Activated naive CD4-positive, alpha-beta T cell treated with anti-CD3 and anti-CD28 coated beads, Interleukin-2, amount 10 ng/mL, durations not matched to agents 7 days and 5 days (primary cell): ENCODE measurements at regions not wholly inside any gene's neighbourhood (a gene's known extent, or its start where the extent isn't known, plus 50 kb on each side); places are given as distances from the start of the nearest gene placed in this dataset.
A peak's percentile ranks its signal among the peaks of the same experiment; 100 is the strongest.

ENCODE experiments used
- CTCF ChIA-PET: fragments of 350-600 bp; sonication (Branson Sonifier 250); formaldehyde crosslinking; loops from one replicate; lab custom pipeline; 2021; ENCODE audit warnings: antibody characterized with exemption; lab: Charles Lee
- DNase-seq: peaks from one replicate; pipeline ENCODE4 v3.0.0-alpha.2; 2020
- H3K27ac Mint-ChIP-seq: one replicate; pipeline ENCODE4 v1.8.0; 2021; ENCODE audit warnings: mild to moderate bottlenecking, moderate library complexity, mixed read lengths
- H3K27me3 Mint-ChIP-seq: one replicate; pipeline ENCODE4 v1.8.0; 2021; ENCODE audit warnings: mild to moderate bottlenecking, mixed read lengths
- H3K36me3 Mint-ChIP-seq: one replicate; pipeline ENCODE4 v1.8.0; 2021; ENCODE audit warnings: mixed read lengths
- H3K4me1 Mint-ChIP-seq: one replicate; pipeline ENCODE4 v1.8.0; 2021; ENCODE audit warnings: mixed read lengths
- H3K4me3 Mint-ChIP-seq: one replicate; pipeline ENCODE4 v1.8.0; 2021; ENCODE audit warnings: mild to moderate bottlenecking, moderate library complexity, mixed read lengths
- H3K9me3 Mint-ChIP-seq: one replicate; pipeline ENCODE4 v1.8.0; 2021; ENCODE audit warnings: mixed read lengths

DNA sequence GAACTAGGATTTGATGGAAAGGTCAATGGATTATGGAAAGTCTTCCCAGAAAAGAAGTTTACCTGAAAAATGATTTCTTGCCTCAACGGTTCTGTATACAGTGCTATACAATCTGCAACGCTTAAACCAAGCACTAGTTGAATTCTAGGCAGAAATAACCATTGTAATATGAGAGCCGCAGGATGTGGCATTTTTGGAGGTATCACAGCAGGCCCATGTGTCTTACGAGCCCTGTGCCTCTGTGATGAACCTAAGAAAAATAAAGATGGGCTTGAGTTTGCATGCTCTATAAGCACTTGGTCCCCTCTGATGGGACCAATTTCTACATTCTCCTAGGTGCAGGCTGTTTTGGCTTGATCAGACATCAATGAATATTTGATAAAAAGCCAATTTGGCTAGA, 78.7 kb upstream of the RFC3 start:
- H3K27ac Mint-ChIP-seq = no peak overlapping the region
- no peak for DNase-seq
- peaks cover 4% of the 10 kb centered on the region for H3K27me3 Mint-ChIP-seq
- CTCF ChIA-PET = no interaction called here
- H3K4me1 Mint-ChIP-seq = peaks cover 12% of the 10 kb centered on the region
- no peak overlapping the region for H3K4me3 Mint-ChIP-seq
- H3K36me3 Mint-ChIP-seq = no peaks in the 10 kb centered on the region
- peaks cover 2% of the 10 kb centered on the region for H3K9me3 Mint-ChIP-seq

DNA sequence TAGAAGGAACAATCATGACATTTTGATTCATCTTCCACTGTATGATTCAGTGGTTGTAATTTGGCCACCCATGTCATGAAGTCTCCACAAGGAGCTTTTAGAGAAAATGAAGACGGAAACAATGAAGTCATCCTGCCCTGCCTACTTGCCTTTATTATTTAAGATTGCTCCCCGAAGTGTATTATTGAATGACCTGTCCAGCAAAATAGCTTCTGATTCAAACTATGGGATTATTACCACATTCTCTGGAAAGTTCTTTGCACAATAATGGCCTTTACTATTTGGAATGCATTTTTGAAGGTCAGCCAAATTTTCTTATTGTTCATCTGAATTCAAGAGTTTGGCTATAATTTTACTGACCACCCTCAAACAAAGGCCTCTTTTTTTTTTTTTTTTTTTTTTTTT, 77.8 kb upstream of the RFC3 start:
- H3K27ac Mint-ChIP-seq = no peak overlapping the region
- H3K9me3 Mint-ChIP-seq = peaks cover 2% of the 10 kb centered on the region
- CTCF ChIA-PET = no interaction called here
- no peak for DNase-seq
- no peak overlapping the region for H3K4me3 Mint-ChIP-seq
- no peaks in the 10 kb centered on the region for H3K36me3 Mint-ChIP-seq
- peaks cover 17% of the 10 kb centered on the region for H3K4me1 Mint-ChIP-seq
- peaks cover 4% of the 10 kb centered on the region for H3K27me3 Mint-ChIP-seq

DNA sequence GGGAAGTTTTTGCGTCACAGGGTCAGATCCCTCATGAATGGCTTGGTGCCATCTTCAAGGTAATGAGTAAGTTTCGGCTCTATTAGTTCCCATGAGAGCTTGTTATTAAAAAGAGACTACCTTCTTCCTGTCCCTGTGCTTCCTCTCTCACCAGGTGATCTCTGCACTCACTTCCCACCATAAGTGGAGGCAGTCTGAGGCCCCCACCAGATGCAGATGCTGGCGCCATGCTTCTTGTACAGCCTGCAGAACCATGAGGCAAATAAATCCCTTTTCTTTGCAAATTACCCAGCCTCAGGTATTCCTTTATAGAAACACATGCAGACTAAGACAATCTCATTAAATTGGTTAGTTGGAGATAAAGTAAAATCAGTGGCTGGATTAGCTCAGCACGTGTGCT, 75.6 kb upstream of the RFC3 start:
- Mint-ChIP-seq H3K27ac (no peak overlapping the region), H3K36me3 (no peaks in the 10 kb centered on the region), H3K4me1 (peaks cover 17% of the 10 kb centered on the region), H3K9me3 (no peaks in the 10 kb centered on the region), H3K4me3 (no peak overlapping the region), H3K27me3 (peaks cover 4% of the 10 kb centered on the region)
- DNase-seq = no peak
- CTCF ChIA-PET = no interaction called here

DNA sequence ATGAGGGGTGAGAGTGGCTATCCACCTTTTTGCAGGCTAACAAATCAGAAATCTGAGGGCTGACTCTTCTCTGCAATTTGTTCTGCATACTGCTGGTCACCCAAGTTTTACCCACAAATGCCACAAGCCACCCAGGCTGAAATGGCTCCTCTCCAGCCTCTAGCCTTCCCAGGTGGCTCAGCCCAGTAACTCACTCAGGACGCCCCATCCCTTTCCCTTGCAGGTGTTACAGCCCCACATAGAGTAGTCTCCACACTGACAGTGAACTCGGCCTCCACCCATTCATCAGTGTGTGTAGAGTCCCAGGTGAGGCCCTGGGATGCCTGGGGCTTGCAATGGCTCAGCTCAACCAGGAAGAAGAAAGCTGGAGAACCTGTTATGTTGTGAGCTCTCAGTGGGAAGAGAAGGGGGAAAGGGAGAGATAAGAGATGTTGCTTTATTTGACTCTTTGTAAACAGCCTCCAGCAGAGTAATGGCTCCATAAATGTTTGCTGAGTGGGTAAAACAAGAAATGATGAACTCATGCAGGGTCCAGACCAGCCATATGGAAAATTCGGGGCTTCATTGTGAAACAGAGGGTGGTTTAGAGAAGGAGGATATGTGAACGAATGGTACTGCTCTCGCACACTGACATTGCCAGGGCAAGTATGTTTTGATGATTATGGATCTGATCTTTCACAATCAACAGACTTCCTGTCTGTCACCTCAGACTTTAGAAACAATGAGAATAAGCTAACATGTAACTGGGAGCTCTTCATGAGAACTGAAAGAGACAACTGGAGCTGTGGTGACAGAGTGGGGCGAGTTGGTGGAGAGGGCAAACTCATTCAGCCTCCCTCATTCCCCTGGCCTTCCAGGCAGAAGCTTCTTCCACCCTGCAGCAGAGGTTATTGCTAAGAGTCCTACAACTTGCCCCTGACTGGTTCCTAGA, 74.2 kb upstream of the RFC3 start:
- H3K4me1 Mint-ChIP-seq = peaks cover 17% of the 10 kb centered on the region
- H3K27ac Mint-ChIP-seq = peak overlapping the region; percentile 78
- H3K36me3 Mint-ChIP-seq = no peaks in the 10 kb centered on the region
- CTCF ChIA-PET = interaction anchor here (1.5 kb wide), 1 partner anchor 19 kb away, joined by 5 read pairs; no protein-coding TSS in a partner anchor
- no peaks in the 10 kb centered on the region for H3K27me3 Mint-ChIP-seq
- H3K9me3 Mint-ChIP-seq = no peaks in the 10 kb centered on the region
- H3K4me3 Mint-ChIP-seq = peak overlapping the region; percentile 24
- no peak for DNase-seq

DNA sequence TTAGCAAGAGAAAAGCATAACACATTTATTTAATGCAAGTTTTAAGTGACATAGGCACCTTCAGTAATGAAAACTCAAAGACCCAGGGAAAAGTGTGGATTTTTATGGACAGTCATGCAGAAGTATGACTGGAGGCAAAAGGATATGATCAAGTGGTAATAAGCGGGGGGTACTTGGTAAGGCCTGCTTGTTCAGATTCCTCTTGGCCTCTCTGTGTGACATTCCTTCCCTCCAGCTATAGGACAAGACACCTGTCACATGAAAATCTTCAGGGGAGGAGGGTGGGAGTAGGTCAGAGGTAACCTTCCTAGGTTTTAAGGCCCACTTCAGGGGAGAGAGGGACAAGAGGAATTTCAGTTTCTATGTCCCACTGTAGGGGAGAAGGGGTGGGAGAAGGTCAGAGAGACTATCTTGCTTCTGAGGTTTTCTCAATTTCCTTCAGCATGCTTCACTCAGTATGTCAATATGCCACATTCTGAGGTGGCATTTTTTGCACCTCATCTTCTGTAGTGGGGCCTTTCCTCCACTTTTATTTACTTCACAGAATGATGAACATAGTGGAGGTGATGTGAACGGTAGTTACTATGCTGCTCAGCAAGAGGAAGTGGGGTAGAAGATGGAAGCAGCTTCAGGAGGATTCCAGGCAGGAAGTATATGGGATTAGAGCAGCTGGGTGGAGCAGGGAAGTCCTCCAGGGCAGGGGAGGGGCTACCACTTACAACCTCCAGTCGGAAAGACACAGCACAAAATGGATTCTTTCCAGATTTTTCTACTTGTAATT, 73.2 kb upstream of the RFC3 start:
- no peak for DNase-seq
- Mint-ChIP-seq H3K27me3 (no peaks in the 10 kb centered on the region), H3K36me3 (no peaks in the 10 kb centered on the region), H3K4me3 (no peak overlapping the region), H3K27ac (no peak overlapping the region), H3K9me3 (no peaks in the 10 kb centered on the region), H3K4me1 (peaks cover 17% of the 10 kb centered on the region)
- CTCF ChIA-PET = interaction anchor here (1.5 kb wide), 1 partner anchor 20 kb away, joined by 5 read pairs; no protein-coding TSS in a partner anchor

DNA sequence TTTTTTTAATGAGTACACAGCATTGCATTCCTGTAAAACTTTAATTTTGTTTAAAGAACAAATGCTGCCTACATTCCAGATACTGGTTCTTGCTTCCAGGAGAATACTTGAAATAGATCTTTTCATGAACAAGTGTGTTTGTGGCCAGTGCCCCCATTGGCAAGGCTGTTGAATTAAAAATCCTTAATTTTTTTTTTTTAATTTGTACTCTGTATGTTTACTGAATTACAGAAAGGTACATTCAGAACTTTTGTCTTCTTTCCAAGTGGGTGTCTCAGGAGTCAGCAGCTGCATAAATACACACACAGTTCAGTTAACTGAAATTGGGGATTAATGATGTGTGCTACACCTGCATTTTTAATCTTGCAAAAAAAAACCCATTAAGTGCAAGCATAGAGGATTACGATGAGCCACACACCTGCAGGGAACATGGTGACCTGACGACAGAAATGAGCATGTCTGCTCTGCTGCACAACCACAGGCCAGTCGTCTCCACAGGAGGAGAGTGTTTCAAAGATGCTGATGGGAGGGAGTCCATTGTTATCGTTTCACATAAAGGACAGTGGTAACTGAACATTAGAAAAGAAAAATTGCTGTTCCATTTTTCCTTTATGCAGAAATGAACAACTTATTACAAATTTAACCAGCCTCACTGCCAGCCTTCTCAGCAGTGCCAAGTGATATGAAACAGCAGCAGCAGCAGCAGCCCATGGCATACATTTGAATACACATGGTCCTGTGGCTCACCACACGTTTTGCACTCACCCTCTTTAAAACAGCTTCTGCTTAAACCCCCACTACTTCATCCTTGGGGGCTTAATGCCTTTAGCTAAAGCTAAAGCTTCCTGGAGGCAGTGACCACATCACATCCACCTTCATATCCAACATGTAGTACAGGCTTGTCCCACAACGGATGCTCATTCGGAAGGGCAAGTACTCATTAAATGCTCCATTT, 72.3 kb upstream of the RFC3 start:
- no peaks in the 10 kb centered on the region for H3K36me3 Mint-ChIP-seq
- no peaks in the 10 kb centered on the region for H3K9me3 Mint-ChIP-seq
- H3K27ac Mint-ChIP-seq = no peak overlapping the region

DNA sequence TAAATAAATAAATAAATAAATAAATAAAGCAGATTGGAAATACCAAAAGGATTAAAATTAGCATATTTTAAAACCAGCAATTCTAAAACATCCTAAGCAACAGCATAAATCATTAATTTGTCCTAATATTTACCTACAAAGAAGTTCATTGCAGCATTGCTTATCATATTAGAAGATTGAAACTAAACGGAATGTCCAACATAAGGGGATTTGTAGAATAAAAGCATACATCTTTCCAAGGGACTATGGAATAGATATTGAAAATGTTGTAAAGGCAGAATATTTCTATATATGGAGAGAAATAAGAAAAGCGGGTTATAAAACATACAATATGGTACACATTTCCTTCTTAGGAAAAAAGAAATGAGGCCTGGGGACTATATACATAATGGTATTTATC, 71.1 kb upstream of the RFC3 start:
- CTCF ChIA-PET = no interaction called here
- Mint-ChIP-seq H3K4me3 (no peak overlapping the region), H3K27ac (no peak overlapping the region), H3K36me3 (no peaks in the 10 kb centered on the region), H3K27me3 (no peaks in the 10 kb centered on the region), H3K9me3 (no peaks in the 10 kb centered on the region), H3K4me1 (peaks cover 17% of the 10 kb centered on the region)
- DNase-seq = no peak

More for the DNA sequence above, 72.3 kb upstream of the RFC3 start:
- CTCF ChIA-PET = no interaction called here
- Mint-ChIP-seq H3K27me3 (no peaks in the 10 kb centered on the region), H3K4me1 (peaks cover 17% of the 10 kb centered on the region), H3K4me3 (no peak overlapping the region)
- DNase-seq = no peak

DNA sequence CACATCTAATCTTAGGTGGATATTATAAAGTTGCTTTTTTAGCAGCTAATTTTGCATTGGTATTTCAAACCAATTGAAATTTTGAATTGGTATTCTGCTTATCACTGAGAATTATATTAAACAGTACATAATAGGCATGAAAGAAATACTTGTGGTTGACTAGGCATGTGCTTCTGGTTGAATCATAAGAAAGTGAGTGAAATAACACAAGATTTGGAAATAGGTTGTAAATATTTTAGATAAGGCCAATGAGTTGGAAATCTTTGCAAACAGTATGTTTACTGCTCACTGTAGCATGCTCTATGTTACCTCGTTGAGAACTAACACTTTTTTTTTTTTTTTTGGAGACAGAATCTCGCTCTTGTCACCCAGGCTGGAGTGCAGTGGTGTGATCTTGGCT, 66.8 kb upstream of the RFC3 start:
- Mint-ChIP-seq H3K4me1 (no peaks in the 10 kb centered on the region), H3K27ac (no peak overlapping the region), H3K36me3 (no peaks in the 10 kb centered on the region), H3K4me3 (no peak overlapping the region), H3K27me3 (no peaks in the 10 kb centered on the region), H3K9me3 (no peaks in the 10 kb centered on the region)
- DNase-seq = no peak
- CTCF ChIA-PET = interaction anchor here (0.5 kb wide), 1 partner anchor 1110 kb away, joined by 3 read pairs; no protein-coding TSS in a partner anchor

DNA sequence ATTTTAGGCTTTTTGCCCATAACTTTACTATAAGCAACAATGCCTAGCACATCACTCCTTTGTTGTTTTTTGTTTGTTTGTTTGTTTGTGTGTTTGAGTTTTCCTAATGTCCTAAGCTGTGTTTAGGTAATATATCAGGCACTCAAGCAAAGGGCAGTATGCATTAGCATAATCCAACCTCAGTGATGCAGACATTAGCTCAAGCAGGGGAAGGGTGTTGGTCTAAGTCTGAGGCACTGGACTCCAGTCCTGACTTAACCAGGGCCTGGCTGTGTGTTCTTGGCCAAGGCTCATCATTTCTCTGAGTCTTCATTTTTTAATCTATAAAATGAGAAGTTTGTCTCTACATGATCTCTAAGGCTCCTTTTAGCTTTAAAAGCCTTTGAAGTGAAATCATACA, 65.9 kb upstream of the RFC3 start:
- Mint-ChIP-seq H3K9me3 (no peaks in the 10 kb centered on the region), H3K4me1 (no peaks in the 10 kb centered on the region), H3K27me3 (no peaks in the 10 kb centered on the region), H3K4me3 (no peak overlapping the region), H3K27ac (no peak overlapping the region), H3K36me3 (no peaks in the 10 kb centered on the region)
- CTCF ChIA-PET = no interaction called here
- DNase-seq = no peak

DNA sequence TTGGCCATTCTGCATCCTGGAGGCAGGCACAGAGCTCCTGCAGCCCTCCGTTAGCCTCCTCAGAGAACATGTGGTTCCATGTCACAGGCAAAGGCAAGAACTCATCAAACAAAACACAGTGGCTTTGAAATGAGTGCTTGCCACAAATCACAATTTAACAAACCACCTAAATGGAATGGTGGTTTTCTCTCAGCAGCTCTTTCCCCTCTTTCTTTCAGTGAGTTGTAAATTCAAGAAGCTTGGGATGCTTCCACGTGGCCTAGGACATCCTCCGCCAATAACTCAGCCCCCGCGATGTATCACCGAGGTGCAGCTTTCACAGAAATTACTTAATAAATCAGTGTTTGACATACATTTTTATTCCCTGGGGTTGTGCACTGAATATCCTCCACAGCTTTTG, 65.4 kb upstream of the RFC3 start:
- H3K4me1 Mint-ChIP-seq = no peaks in the 10 kb centered on the region
- no peak overlapping the region for H3K4me3 Mint-ChIP-seq
- no peaks in the 10 kb centered on the region for H3K27me3 Mint-ChIP-seq
- H3K9me3 Mint-ChIP-seq = no peaks in the 10 kb centered on the region
- CTCF ChIA-PET = no interaction called here
- H3K27ac Mint-ChIP-seq = no peak overlapping the region
- no peak for DNase-seq
- H3K36me3 Mint-ChIP-seq = no peaks in the 10 kb centered on the region

DNA sequence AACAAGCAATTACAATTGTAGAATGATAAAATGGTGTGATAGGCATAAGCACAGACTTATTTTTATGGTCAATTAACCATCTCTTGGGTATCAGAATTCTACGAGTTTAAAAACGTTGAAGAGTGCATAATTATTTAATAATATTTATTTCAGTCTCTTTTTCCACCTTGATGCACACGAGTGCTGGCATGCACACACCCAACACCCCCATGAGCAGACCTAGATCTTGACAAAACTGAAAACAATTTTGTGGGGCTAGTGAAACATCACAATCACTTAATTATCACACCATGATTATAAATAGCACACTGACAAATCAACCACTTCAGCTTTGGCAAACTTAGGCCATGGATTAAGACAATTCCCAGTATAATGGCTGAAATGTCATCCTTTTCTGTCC, 61.0 kb upstream of the RFC3 start:
- CTCF ChIA-PET = no interaction called here
- DNase-seq = no peak
- Mint-ChIP-seq H3K27ac (no peak overlapping the region), H3K4me1 (no peaks in the 10 kb centered on the region), H3K4me3 (no peak overlapping the region), H3K9me3 (no peaks in the 10 kb centered on the region), H3K27me3 (no peaks in the 10 kb centered on the region), H3K36me3 (no peaks in the 10 kb centered on the region)

DNA sequence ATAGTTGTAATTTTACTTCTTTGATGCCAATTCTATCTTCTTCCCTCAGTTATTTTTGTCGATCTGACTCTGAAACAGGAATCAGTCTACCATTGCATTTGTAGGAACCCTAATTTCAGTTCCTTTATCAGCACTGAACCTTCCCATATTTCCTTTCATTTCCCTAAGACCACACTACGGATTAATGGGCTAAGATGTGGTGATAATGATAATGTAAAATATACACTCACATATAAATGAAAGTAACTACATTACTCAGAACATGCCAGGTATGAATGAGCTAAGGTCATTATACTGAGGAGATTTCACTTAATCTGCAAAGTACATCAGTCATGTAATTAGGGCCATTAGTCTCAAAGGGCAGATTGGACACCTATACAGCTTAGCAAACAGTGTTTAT, 60.2 kb upstream of the RFC3 start:
- Mint-ChIP-seq H3K4me3 (no peak overlapping the region), H3K9me3 (no peaks in the 10 kb centered on the region), H3K4me1 (no peaks in the 10 kb centered on the region), H3K27me3 (no peaks in the 10 kb centered on the region), H3K27ac (no peak overlapping the region), H3K36me3 (no peaks in the 10 kb centered on the region)
- DNase-seq = no peak
- CTCF ChIA-PET = no interaction called here

DNA sequence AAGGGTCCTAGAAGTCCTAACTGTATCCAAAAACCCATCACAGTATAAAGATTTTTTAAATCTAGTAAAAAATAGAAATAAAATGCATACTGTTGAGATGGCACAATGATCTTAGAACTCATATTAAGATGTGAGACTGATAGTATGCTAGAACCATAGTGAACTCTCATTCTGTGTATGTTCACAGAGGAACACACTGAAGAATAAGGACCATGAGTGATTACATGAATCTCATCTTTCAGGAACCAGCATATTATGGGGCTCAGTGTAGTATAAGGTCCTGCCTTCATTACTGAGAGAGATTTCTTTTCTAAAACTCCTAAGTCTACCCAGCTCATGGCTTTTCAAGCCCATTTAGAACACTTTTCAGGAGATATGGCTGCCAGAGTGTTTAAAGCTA, 59.8 kb upstream of the RFC3 start:
- Mint-ChIP-seq H3K9me3 (no peaks in the 10 kb centered on the region), H3K27ac (no peak overlapping the region), H3K36me3 (no peaks in the 10 kb centered on the region), H3K4me3 (no peak overlapping the region), H3K4me1 (no peaks in the 10 kb centered on the region), H3K27me3 (no peaks in the 10 kb centered on the region)
- DNase-seq = no peak
- CTCF ChIA-PET = no interaction called here

DNA sequence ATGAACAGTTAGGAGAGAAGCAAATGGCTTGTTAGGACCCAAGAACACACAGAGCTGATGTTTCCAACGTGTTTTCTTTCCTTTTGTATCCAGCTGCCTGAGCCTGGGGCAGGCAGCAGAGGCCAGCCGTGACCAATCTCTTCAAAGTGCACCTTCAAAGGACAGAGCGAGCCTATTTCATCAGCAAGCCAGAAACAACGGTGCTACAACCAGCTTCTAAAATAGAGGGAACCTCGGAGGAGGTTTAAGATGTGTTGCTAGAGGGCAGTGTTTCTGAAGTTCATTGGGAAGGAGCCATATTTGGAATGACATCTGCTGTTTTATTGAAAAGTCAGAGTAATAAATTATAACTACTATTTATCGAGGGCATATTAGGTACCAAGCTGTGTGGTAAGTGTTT, 56.2 kb upstream of the RFC3 start:
- Mint-ChIP-seq H3K9me3 (no peaks in the 10 kb centered on the region), H3K36me3 (no peaks in the 10 kb centered on the region), H3K27ac (no peak overlapping the region), H3K27me3 (no peaks in the 10 kb centered on the region), H3K4me1 (no peaks in the 10 kb centered on the region), H3K4me3 (no peak overlapping the region)
- DNase-seq = no peak
- CTCF ChIA-PET = no interaction called here
